WTC11 (cell line): ENCODE measurements at regions not wholly inside any gene's neighbourhood (a gene's known extent, or its start where the extent isn't known, plus 50 kb on each side); places are given as distances from the start of the nearest gene placed in this dataset.

Source experiments
- ATAC-seq: fragments of 200-7000 bp; cut with Tn5 transposase; 2 replicates; pipeline ENCODE4 v1.10.0; 2021; ENCODE audit warnings: mild to moderate bottlenecking, moderate library complexity
- CTCF ChIA-PET: fragments of 300-600 bp; sonication (Branson Sonifier 250); formaldehyde crosslinking; loops from one replicate; lab custom pipeline; 2021; ENCODE audit warnings: antibody characterized with exemption; lab: Charles Lee
- POLR2A ChIA-PET: fragments of 350-600 bp; sonication (Branson Sonifier 250); formaldehyde crosslinking; loops from one replicate; lab custom pipeline; 2021; ENCODE audit warnings: antibody characterized with exemption; lab: Charles Lee
- DNase-seq: peaks from one replicate; pipeline ENCODE4 v3.0.0; 2021; ENCODE audit warnings: low spot score
- H3K27ac Mint-ChIP-seq: 2 replicates; pipeline ENCODE4 v1.8.0; 2021; ENCODE audit warnings: mixed read lengths
- H3K27me3 Mint-ChIP-seq: 2 replicates; pipeline ENCODE4 v1.8.0; 2021; ENCODE audit warnings: low read depth, mild to moderate bottlenecking, moderate library complexity, mixed read lengths
- H3K36me3 Mint-ChIP-seq: 2 replicates; pipeline ENCODE4 v1.8.0; 2021; ENCODE audit warnings: mixed read lengths
- H3K4me1 Mint-ChIP-seq: 2 replicates; pipeline ENCODE4 v1.8.0; 2022; ENCODE audit warnings: mixed read lengths
- H3K4me3 Mint-ChIP-seq: 2 replicates; pipeline ENCODE4 v1.8.0; 2021; ENCODE audit warnings: mild to moderate bottlenecking, moderate library complexity, mixed read lengths
- H3K9me3 Mint-ChIP-seq: 2 replicates; pipeline ENCODE4 v1.8.0; 2021; ENCODE audit warnings: mixed read lengths
- CBFB ChIP-seq: sonication (generic); formaldehyde crosslinking; IDR thresholded peaks from 2 replicates; pipeline ENCODE4 v1.8.1; 2022; ENCODE audit warnings: mild to moderate bottlenecking, low read depth, missing genetic modification reagents
- ELF4 ChIP-seq: sonication (generic); formaldehyde crosslinking; IDR thresholded peaks from 2 replicates; pipeline ENCODE4 v1.8.1; 2022; ENCODE audit warnings: low read depth, mild to moderate bottlenecking, moderate library complexity, missing genetic modification reagents
- ESRRA ChIP-seq: sonication (generic); formaldehyde crosslinking; IDR thresholded peaks from 2 replicates; pipeline ENCODE4 v1.8.1; 2022; ENCODE audit warnings: mild to moderate bottlenecking, missing genetic modification reagents, borderline replicate concordance
- GRHL2 ChIP-seq: fragments of 250-450 bp; sonication (Bioruptor Pico); IDR thresholded peaks from 2 replicates; pipeline ENCODE4 v1.8.0; 2022; ENCODE audit warnings: mild to moderate bottlenecking, moderate library complexity; ENCODE audit not compliant: insufficient replicate concordance, severe bottlenecking
- GTF2I ChIP-seq: fragments of 250-450 bp; sonication (Bioruptor Pico); conservative IDR thresholded peaks from 2 replicates; pipeline ENCODE4 v1.4.0; 2021; ENCODE audit warnings: mild to moderate bottlenecking
- KAT7 ChIP-seq: sonication (generic); formaldehyde crosslinking; IDR thresholded peaks from 2 replicates; pipeline ENCODE4 v1.8.1; 2023; ENCODE audit warnings: missing genetic modification reagents, mild to moderate bottlenecking, borderline replicate concordance
- NFE2L1 ChIP-seq: sonication (generic); formaldehyde crosslinking; IDR thresholded peaks from 2 replicates; pipeline ENCODE4 v1.8.1; 2023; ENCODE audit warnings: missing genetic modification reagents
- NR2C2 ChIP-seq: sonication (generic); formaldehyde crosslinking; IDR thresholded peaks from 2 replicates; pipeline ENCODE4 v1.8.0; 2022; ENCODE audit warnings: mild to moderate bottlenecking, missing genetic modification reagents
- SMAD3 ChIP-seq: sonication (generic); formaldehyde crosslinking; IDR thresholded peaks from 2 replicates; pipeline ENCODE4 v1.8.0; 2022; ENCODE audit warnings: missing genetic modification reagents, mild to moderate bottlenecking, borderline replicate concordance
- TEAD4 ChIP-seq: sonication (generic); formaldehyde crosslinking; IDR thresholded peaks from 2 replicates; pipeline ENCODE4 v1.8.0; 2022; ENCODE audit warnings: mild to moderate bottlenecking, missing genetic modification reagents
- ZBTB21 ChIP-seq: sonication (generic); formaldehyde crosslinking; IDR thresholded peaks from 2 replicates; pipeline ENCODE4 v1.8.1; 2023; ENCODE audit warnings: mild to moderate bottlenecking, missing genetic modification reagents, borderline replicate concordance
- ZNF263 ChIP-seq: sonication (generic); formaldehyde crosslinking; IDR thresholded peaks from 2 replicates; pipeline ENCODE4 v1.8.1; 2022; ENCODE audit warnings: low read depth, mild to moderate bottlenecking, moderate library complexity, missing genetic modification reagents
- ZNF317 ChIP-seq: sonication (generic); formaldehyde crosslinking; IDR thresholded peaks from 2 replicates; pipeline ENCODE4 v1.8.1; 2023; ENCODE audit warnings: low read depth, mild to moderate bottlenecking, moderate library complexity, missing genetic modification reagents, borderline replicate concordance
- ZNF396 ChIP-seq: fragments of 250-450 bp; sonication (Bioruptor Pico); IDR thresholded peaks from 2 replicates; pipeline ENCODE4 v1.8.0; 2021; ENCODE audit warnings: mild to moderate bottlenecking, moderate library complexity, borderline replicate concordance
- ZNF671 ChIP-seq: fragments of 250-450 bp; sonication (Bioruptor Pico); IDR thresholded peaks from 2 replicates; pipeline ENCODE4 v1.8.0; 2021; ENCODE audit warnings: mild to moderate bottlenecking
- TF ChIP-seq, protein P1 (sequence below): fragments of 250-450 bp; sonication (Bioruptor Pico); IDR thresholded peaks from 2 replicates; pipeline ENCODE4 v2.1.2; 2022; ENCODE audit warnings: mild to moderate bottlenecking, moderate library complexity
- TF ChIP-seq, protein P2 (sequence below): sonication (generic); formaldehyde crosslinking; conservative IDR thresholded peaks from 2 replicates; pipeline ENCODE4 v1.8.1; 2022; ENCODE audit warnings: mild to moderate bottlenecking, missing genetic modification reagents
- TF ChIP-seq, protein P3 (sequence below): sonication (generic); formaldehyde crosslinking; IDR thresholded peaks from 2 replicates; pipeline ENCODE4 v1.8.0; 2023; ENCODE audit warnings: mild to moderate bottlenecking, missing genetic modification reagents
- TF ChIP-seq, protein P4 (sequence below): sonication (generic); formaldehyde crosslinking; IDR thresholded peaks from 2 replicates; pipeline ENCODE4 v1.8.0; 2023; ENCODE audit warnings: missing genetic modification reagents
- TF ChIP-seq, protein P5 (sequence below): sonication (generic); formaldehyde crosslinking; IDR thresholded peaks from 2 replicates; pipeline ENCODE4 v1.8.0; 2022; ENCODE audit warnings: mild to moderate bottlenecking, missing genetic modification reagents
- TF ChIP-seq, protein P6 (sequence below): fragments of 250-450 bp; sonication (Bioruptor Pico); IDR thresholded peaks from 2 replicates; pipeline ENCODE4 v1.9.0; 2021; ENCODE audit warnings: mild to moderate bottlenecking, borderline replicate concordance
- TF ChIP-seq, protein P7 (sequence below): sonication (generic); formaldehyde crosslinking; IDR thresholded peaks from 2 replicates; pipeline ENCODE4 v1.8.1; 2022; ENCODE audit warnings: low read depth, mild to moderate bottlenecking, moderate library complexity, missing genetic modification reagents, borderline replicate concordance

DNA sequence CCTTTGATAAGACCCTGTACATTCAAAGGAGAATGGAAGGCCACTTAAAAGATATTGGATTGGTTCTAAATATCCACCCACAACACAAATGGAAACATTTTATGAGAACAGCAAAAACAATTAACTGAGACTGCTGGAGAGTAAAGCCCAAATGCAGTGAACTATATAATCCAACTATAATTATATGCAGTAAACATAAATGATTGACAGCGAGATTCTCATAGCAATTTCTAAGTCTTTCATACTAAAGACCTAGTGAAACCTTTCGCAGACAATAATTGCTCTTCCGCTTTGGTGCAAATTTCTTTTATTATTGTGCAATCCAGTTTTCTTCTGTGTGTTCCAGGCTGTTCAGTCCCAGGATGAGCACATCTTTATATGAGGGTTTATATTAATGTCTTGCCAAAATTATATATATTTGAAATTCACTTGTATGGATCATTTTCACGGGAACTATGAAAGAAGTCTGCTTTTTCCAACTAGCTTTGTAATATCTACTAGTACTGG lies 190.9 kb downstream of the ST6GAL2 start:
- CTCF ChIA-PET, result no interaction called here
- ATAC-seq (no peak), DNase-seq (no peak)
- Mint-ChIP-seq H3K36me3 (no peaks in the 10 kb centered on the region), H3K4me1 (no peaks in the 10 kb centered on the region), H3K27ac (no peak overlapping the region), H3K4me3 (no peak overlapping the region), H3K9me3 (peaks cover 26% of the 10 kb centered on the region), H3K27me3 (no peaks in the 10 kb centered on the region)
- POLR2A ChIA-PET, result no interaction called here
- TF ChIP-seq ZNF317 (CRISPR knock-in tag) (no peak), ESRRA (CRISPR knock-in tag) (no peak), ELF4 (CRISPR knock-in tag) (no peak), ZBTB21 (no peak), ZNF396 (CRISPR knock-in tag) (no peak), ZNF671 (CRISPR knock-in tag) (no peak), KAT7 (CRISPR knock-in tag) (no peak)
- TF ChIP-seq, protein P1, sequence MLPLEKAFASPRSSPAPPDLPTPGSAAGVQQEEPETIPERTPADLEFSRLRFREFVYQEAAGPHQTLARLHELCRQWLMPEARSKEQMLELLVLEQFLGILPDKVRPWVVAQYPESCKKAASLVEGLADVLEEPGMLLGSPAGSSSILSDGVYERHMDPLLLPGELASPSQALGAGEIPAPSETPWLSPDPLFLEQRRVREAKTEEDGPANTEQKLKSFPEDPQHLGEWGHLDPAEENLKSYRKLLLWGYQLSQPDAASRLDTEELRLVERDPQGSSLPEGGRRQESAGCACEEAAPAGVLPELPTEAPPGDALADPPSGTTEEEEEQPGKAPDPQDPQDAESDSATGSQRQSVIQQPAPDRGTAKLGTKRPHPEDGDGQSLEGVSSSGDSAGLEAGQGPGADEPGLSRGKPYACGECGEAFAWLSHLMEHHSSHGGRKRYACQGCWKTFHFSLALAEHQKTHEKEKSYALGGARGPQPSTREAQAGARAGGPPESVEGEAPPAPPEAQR (CRISPR knock-in tag), result no peak
- TF ChIP-seq, protein P2, sequence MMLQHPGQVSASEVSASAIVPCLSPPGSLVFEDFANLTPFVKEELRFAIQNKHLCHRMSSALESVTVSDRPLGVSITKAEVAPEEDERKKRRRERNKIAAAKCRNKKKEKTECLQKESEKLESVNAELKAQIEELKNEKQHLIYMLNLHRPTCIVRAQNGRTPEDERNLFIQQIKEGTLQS, result no peak
- TF ChIP-seq, protein P3, sequence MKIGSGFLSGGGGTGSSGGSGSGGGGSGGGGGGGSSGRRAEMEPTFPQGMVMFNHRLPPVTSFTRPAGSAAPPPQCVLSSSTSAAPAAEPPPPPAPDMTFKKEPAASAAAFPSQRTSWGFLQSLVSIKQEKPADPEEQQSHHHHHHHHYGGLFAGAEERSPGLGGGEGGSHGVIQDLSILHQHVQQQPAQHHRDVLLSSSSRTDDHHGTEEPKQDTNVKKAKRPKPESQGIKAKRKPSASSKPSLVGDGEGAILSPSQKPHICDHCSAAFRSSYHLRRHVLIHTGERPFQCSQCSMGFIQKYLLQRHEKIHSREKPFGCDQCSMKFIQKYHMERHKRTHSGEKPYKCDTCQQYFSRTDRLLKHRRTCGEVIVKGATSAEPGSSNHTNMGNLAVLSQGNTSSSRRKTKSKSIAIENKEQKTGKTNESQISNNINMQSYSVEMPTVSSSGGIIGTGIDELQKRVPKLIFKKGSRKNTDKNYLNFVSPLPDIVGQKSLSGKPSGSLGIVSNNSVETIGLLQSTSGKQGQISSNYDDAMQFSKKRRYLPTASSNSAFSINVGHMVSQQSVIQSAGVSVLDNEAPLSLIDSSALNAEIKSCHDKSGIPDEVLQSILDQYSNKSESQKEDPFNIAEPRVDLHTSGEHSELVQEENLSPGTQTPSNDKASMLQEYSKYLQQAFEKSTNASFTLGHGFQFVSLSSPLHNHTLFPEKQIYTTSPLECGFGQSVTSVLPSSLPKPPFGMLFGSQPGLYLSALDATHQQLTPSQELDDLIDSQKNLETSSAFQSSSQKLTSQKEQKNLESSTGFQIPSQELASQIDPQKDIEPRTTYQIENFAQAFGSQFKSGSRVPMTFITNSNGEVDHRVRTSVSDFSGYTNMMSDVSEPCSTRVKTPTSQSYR (CRISPR knock-in tag), result no peak
- TF ChIP-seq, all 79 proteins: peak for 0

DNA sequence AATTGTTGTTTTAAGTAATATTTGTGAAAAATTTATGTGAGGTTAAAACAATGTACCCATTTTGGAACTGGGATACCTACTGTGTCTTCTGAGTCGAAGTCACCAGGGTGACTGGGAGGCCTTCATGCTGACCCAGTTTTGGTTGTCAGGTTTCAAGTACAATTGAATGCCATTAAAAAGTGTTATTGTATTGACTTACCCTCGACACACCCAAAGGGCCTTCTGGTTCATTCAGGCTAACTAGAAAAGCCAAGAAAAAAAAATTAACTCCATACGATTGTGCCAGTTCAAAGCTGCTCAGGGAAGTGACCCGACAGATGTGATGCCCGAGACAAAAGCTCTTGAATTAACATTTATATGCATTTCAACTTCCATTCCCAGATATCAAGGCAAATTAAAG lies 190.0 kb downstream of the ST6GAL2 start:
- DNase-seq (no peak), ATAC-seq (no peak)
- Mint-ChIP-seq H3K9me3 (peaks cover 21% of the 10 kb centered on the region), H3K27ac (no peak overlapping the region), H3K4me3 (no peak overlapping the region), H3K36me3 (no peaks in the 10 kb centered on the region), H3K27me3 (no peaks in the 10 kb centered on the region), H3K4me1 (no peaks in the 10 kb centered on the region)
- POLR2A ChIA-PET, result no interaction called here
- CTCF ChIA-PET, result no interaction called here
- TF ChIP-seq, protein P4, sequence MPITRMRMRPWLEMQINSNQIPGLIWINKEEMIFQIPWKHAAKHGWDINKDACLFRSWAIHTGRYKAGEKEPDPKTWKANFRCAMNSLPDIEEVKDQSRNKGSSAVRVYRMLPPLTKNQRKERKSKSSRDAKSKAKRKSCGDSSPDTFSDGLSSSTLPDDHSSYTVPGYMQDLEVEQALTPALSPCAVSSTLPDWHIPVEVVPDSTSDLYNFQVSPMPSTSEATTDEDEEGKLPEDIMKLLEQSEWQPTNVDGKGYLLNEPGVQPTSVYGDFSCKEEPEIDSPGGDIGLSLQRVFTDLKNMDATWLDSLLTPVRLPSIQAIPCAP (CRISPR knock-in tag), result no peak
- TF ChIP-seq NR2C2 (CRISPR knock-in tag) (no peak), NFE2L1 (no peak), ZNF263 (CRISPR knock-in tag) (no peak), GTF2I (CRISPR knock-in tag) (no peak), CBFB (no peak), GRHL2 (no peak), SMAD3 (CRISPR knock-in tag) (no peak), TEAD4 (CRISPR knock-in tag) (no peak)
- TF ChIP-seq, protein P5, sequence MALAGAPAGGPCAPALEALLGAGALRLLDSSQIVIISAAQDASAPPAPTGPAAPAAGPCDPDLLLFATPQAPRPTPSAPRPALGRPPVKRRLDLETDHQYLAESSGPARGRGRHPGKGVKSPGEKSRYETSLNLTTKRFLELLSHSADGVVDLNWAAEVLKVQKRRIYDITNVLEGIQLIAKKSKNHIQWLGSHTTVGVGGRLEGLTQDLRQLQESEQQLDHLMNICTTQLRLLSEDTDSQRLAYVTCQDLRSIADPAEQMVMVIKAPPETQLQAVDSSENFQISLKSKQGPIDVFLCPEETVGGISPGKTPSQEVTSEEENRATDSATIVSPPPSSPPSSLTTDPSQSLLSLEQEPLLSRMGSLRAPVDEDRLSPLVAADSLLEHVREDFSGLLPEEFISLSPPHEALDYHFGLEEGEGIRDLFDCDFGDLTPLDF (CRISPR knock-in tag), result no peak
- TF ChIP-seq, protein P6, sequence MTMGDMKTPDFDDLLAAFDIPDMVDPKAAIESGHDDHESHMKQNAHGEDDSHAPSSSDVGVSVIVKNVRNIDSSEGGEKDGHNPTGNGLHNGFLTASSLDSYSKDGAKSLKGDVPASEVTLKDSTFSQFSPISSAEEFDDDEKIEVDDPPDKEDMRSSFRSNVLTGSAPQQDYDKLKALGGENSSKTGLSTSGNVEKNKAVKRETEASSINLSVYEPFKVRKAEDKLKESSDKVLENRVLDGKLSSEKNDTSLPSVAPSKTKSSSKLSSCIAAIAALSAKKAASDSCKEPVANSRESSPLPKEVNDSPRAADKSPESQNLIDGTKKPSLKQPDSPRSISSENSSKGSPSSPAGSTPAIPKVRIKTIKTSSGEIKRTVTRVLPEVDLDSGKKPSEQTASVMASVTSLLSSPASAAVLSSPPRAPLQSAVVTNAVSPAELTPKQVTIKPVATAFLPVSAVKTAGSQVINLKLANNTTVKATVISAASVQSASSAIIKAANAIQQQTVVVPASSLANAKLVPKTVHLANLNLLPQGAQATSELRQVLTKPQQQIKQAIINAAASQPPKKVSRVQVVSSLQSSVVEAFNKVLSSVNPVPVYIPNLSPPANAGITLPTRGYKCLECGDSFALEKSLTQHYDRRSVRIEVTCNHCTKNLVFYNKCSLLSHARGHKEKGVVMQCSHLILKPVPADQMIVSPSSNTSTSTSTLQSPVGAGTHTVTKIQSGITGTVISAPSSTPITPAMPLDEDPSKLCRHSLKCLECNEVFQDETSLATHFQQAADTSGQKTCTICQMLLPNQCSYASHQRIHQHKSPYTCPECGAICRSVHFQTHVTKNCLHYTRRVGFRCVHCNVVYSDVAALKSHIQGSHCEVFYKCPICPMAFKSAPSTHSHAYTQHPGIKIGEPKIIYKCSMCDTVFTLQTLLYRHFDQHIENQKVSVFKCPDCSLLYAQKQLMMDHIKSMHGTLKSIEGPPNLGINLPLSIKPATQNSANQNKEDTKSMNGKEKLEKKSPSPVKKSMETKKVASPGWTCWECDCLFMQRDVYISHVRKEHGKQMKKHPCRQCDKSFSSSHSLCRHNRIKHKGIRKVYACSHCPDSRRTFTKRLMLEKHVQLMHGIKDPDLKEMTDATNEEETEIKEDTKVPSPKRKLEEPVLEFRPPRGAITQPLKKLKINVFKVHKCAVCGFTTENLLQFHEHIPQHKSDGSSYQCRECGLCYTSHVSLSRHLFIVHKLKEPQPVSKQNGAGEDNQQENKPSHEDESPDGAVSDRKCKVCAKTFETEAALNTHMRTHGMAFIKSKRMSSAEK (CRISPR knock-in tag), result no peak
- TF ChIP-seq, protein P1 (CRISPR knock-in tag), result no peak
- TF ChIP-seq, protein P7, sequence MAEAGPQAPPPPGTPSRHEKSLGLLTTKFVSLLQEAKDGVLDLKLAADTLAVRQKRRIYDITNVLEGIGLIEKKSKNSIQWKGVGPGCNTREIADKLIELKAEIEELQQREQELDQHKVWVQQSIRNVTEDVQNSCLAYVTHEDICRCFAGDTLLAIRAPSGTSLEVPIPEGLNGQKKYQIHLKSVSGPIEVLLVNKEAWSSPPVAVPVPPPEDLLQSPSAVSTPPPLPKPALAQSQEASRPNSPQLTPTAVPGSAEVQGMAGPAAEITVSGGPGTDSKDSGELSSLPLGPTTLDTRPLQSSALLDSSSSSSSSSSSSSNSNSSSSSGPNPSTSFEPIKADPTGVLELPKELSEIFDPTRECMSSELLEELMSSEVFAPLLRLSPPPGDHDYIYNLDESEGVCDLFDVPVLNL (CRISPR knock-in tag), result no peak
